ENCODE measurements at regions not wholly inside any gene's neighbourhood (a gene's known extent, or its start where the extent isn't known, plus 50 kb on each side); places are given as distances from the start of the nearest gene placed in this dataset.
"Not testable (repeated sequence)": the region's sequence is repeated elsewhere in the genome, so short reads cannot be mapped to it uniquely, and the experiment has no call there.

DNA sequence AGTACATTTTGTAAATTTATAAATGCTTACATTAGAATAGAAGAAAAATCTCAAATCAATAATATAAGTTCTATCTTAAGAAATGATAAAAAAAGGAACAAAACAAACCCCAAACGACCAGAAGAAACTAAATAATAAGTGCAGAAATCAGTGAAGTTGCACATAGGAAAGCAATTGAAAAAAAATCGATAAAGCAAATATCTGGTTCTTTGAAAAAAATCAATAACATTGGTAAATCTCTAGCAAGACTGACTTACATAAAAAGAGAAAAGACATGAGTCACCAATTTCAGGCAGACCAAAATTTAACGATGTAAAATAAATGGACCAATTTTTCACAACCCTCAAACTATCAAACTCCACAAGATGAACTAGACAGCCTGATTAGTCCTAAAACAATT, 249.9 kb upstream of the HDAC4 start:
- DNase-seq, result no peak
- no peaks in the 10 kb centered on the region for H3K36me3 ChIP-seq (replicated peaks in 1 of 2; ENCODE audit: insufficient read depth in 1 of 2, low read depth in 2 of 2)
- intact Hi-C loops (cut with DNase I), result no loop called here

DNA sequence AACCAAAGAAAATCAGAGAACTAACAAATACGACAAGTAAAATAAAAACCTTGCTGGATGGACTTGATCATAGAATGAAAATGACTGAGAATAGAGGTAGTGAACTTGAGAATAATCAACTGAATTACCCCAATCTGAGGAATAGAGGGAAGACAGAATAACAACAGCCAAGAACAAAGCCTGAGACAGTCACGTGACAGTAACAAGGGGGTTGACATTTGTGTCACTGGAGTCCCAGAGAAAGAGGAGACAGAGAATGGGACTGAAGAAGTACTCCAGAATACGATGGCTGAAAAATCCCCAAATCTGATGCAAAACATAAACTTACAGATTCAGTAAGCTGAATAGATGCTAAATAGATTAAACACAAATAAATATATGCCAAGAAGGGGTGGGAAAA, 248.5 kb upstream of the HDAC4 start:
- DNase-seq, result no peak
- H3K27me3 ChIP-seq, result no peaks in the 10 kb centered on the region
- no peaks in the 10 kb centered on the region for H3K36me3 ChIP-seq (replicated peaks in 1 of 2; ENCODE audit: insufficient read depth in 1 of 2, low read depth in 2 of 2)
- H3K4me1 ChIP-seq, result no peaks in the 10 kb centered on the region
- WGBS, 2 donors, result 75 to 76% methylated on average over 3 of the region's 3 CpGs
- TF ChIP-seq POLR2A (IDR thresholded peaks at IDR 0.05), result no peak
- TF ChIP-seq, protein P1, sequence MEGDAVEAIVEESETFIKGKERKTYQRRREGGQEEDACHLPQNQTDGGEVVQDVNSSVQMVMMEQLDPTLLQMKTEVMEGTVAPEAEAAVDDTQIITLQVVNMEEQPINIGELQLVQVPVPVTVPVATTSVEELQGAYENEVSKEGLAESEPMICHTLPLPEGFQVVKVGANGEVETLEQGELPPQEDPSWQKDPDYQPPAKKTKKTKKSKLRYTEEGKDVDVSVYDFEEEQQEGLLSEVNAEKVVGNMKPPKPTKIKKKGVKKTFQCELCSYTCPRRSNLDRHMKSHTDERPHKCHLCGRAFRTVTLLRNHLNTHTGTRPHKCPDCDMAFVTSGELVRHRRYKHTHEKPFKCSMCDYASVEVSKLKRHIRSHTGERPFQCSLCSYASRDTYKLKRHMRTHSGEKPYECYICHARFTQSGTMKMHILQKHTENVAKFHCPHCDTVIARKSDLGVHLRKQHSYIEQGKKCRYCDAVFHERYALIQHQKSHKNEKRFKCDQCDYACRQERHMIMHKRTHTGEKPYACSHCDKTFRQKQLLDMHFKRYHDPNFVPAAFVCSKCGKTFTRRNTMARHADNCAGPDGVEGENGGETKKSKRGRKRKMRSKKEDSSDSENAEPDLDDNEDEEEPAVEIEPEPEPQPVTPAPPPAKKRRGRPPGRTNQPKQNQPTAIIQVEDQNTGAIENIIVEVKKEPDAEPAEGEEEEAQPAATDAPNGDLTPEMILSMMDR (IDR thresholded peaks at IDR 0.05), result no peak
- intact Hi-C loops (cut with DNase I), result no loop called here
- no peak overlapping the region for H3K27ac ChIP-seq
- no peak for ATAC-seq
- H3K4me3 ChIP-seq, result no peak overlapping the region
- no peaks in the 10 kb centered on the region for H3K9me3 ChIP-seq

More for the DNA sequence above, 249.9 kb upstream of the HDAC4 start:
- TF ChIP-seq, protein P1 (IDR thresholded peaks at IDR 0.05), result no peak
- TF ChIP-seq POLR2A (IDR thresholded peaks at IDR 0.05), result no peak
- H3K4me3 ChIP-seq, result no peak overlapping the region
- H3K27me3 ChIP-seq, result no peaks in the 10 kb centered on the region
- ATAC-seq, result no peak
- no peaks in the 10 kb centered on the region for H3K9me3 ChIP-seq
- H3K27ac ChIP-seq, result no peak overlapping the region
- no peaks in the 10 kb centered on the region for H3K4me1 ChIP-seq
- WGBS, 2 donors, result 47 to 49% methylated on average over 3 of the region's 3 CpGs

DNA sequence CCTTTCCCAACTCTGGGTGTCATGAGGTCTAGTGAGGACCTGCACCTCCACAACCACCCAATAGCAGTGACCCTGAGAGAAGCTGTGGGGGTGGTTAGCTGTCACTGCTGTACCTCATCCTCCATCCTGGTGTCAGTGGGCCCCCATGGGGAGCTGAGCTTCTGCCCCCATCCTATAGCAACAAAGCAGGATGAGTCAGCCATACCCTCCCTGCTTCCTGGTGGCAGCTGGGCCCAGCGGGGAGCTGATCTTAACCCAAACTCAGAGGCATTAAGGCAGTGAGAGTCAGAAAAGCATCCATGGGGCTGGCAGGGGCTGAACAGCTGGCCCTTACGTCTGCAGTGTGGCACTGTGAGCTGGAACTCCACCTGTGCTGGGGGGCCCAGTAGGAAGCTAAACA, 247.8 kb upstream of the HDAC4 start:
- no peak for TF ChIP-seq POLR2A (IDR thresholded peaks at IDR 0.05)
- TF ChIP-seq, protein P1 (IDR thresholded peaks at IDR 0.05), result no peak
- Histone ChIP-seq H3K27me3 (no peaks in the 10 kb centered on the region), H3K4me1 (no peaks in the 10 kb centered on the region), H3K9me3 (no peaks in the 10 kb centered on the region), H3K4me3 (no peak overlapping the region), H3K36me3 (replicated peaks in 1 of 2; ENCODE audit: insufficient read depth in 1 of 2, low read depth in 2 of 2) (no peaks in the 10 kb centered on the region), H3K27ac (no peak overlapping the region)
- WGBS, 2 donors, result 82 to 83% methylated on average over 1 to 2 of the region's 2 CpGs
- DNase-seq (no peak), ATAC-seq (no peak)
- intact Hi-C loops (cut with DNase I), result no loop called here

DNA sequence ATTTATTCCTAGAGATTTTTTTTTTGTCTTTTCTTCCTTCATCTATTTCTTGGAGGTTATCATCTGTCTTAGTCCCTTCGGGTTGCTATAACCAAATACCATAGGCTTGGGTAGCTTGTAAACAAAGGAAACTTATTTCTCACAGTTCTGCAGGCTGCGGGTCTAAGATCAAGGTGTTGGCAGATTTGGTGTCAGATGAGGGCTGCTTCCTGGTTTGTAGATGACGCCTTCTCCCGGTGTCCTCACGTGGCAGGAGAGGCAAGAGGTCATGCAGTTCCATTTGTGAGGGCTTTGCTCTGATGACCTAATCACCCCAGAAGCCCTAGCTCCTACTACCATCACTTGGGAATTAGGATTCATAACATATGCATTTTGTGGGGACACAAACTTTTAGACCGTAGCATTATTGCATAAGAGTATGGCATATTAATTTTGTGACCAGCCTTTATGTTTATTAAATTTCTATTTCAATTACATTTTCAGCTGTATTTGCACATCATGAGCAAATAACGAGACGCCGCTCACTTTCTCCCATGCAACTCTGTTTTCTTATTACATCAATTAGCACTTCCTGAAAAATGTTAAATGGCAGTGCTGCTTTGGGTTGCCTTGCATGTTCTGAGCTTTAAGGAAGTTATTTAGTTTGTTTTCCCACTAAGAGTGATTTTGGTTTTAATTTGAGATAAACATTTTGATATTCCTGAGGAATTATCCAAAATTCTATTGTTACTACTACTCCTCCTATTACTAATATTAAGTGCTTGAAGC, 246.4 kb upstream of the HDAC4 start:
- Histone ChIP-seq H3K4me1 (no peaks in the 10 kb centered on the region), H3K9me3 (no peaks in the 10 kb centered on the region), H3K4me3 (no peak overlapping the region), H3K36me3 (replicated peaks in 1 of 2; ENCODE audit: insufficient read depth in 1 of 2, low read depth in 2 of 2) (no peaks in the 10 kb centered on the region), H3K27me3 (no peaks in the 10 kb centered on the region), H3K27ac (no peak overlapping the region)
- TF ChIP-seq, protein P1 (IDR thresholded peaks at IDR 0.05), result no peak
- no peak for TF ChIP-seq POLR2A (IDR thresholded peaks at IDR 0.05)
- intact Hi-C loops (cut with DNase I), result no loop called here
- DNase-seq (no peak), ATAC-seq (no peak)
- 52 to 67% methylated on average over 9 of the region's 9 CpGs for WGBS, 2 donors

DNA sequence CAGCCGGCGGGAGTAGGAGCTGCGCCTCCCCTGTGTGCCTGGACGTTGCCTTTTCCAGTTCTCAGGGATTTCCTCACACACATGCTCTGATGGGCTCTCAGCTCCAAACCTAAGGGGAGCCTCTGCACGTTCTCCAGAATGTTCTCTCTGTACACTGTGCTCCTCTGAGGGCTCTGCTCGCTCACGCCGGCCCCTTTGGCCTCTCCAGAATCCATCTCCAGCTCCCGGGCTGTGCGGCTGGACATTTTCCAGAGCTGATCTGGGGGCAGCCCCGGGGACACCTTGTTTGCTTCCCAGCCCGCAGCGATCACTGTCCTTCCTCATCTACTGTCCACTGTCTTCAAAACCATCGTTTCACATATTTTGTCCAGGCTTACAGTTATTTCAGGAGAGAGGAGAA, 245.4 kb upstream of the HDAC4 start:
- H3K36me3 ChIP-seq (replicated peaks in 1 of 2; ENCODE audit: insufficient read depth in 1 of 2, low read depth in 2 of 2), result no peaks in the 10 kb centered on the region
- H3K4me3 ChIP-seq, result no peak overlapping the region
- no peak for TF ChIP-seq POLR2A (IDR thresholded peaks at IDR 0.05)
- TF ChIP-seq, protein P1 (IDR thresholded peaks at IDR 0.05), result no peak
- H3K9me3 ChIP-seq, result no peaks in the 10 kb centered on the region
- ATAC-seq, result no peak
- intact Hi-C loops (cut with DNase I), result no loop called here
- H3K27me3 ChIP-seq, result no peaks in the 10 kb centered on the region
- no peak overlapping the region for H3K27ac ChIP-seq
- DNase-seq, result no peak
- no peaks in the 10 kb centered on the region for H3K4me1 ChIP-seq
- WGBS, 2 donors, result 70 to 75% methylated on average over 14 of the region's 14 CpGs

DNA sequence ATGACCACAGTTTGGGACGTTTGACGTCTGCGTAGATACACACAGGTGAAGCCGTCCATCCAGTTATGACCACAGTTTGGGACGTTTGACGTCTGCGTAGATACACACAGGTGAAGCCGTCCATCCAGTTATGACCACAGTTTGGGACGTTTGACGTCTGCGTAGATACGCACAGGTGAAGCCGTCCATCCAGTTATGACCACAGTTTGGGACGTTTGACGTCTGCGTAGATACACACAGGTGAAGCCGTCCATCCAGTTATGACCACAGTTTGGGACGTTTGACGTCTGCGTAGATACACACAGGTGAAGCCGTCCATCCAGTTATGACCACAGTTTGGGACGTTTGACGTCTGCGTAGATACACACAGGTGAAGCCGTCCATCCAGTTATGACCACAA, 243.8 kb upstream of the HDAC4 start:
- H3K4me1 ChIP-seq; intact Hi-C loops (cut with DNase I); H3K36me3 ChIP-seq (replicated peaks in 1 of 2; ENCODE audit: insufficient read depth in 1 of 2, low read depth in 2 of 2); H3K27ac ChIP-seq; ATAC-seq; H3K9me3 ChIP-seq; H3K27me3 ChIP-seq; H3K4me3 ChIP-seq; DNase-seq: not testable (repeated sequence)
- 76 to 89% methylated on average over 3 to 5 of the region's 25 CpGs for WGBS, 2 donors
